MM.1S (cell line): ENCODE measurements at regions not wholly inside any gene's neighbourhood (a gene's known extent, or its start where the extent isn't known, plus 50 kb on each side); places are given as distances from the start of the nearest gene placed in this dataset.

ENCODE experiments used
- EZH2 ChIP-seq: fragments of 300-600 bp; sonication (generic); optimal IDR thresholded peaks from 2 replicates; pipeline ENCODE3; 2017; ENCODE audit warnings: low read depth, mild to moderate bottlenecking, antibody characterized with exemption, low read length, mixed read lengths
- EZH2phosphoT487 ChIP-seq: fragments of 300-600 bp; sonication (generic); IDR thresholded peaks from 2 replicates; pipeline ENCODE4 v1.6.1; 2018; ENCODE audit warnings: antibody characterized with exemption, low read length
- TF ChIP-seq, protein P1 (sequence below): fragments of 300-600 bp; sonication (generic); IDR thresholded peaks from 2 replicates; pipeline ENCODE4 v1.5.1; 2016; ENCODE audit warnings: antibody characterized with exemption, low read length, mixed read lengths

- TF ChIP-seq, protein P1, sequence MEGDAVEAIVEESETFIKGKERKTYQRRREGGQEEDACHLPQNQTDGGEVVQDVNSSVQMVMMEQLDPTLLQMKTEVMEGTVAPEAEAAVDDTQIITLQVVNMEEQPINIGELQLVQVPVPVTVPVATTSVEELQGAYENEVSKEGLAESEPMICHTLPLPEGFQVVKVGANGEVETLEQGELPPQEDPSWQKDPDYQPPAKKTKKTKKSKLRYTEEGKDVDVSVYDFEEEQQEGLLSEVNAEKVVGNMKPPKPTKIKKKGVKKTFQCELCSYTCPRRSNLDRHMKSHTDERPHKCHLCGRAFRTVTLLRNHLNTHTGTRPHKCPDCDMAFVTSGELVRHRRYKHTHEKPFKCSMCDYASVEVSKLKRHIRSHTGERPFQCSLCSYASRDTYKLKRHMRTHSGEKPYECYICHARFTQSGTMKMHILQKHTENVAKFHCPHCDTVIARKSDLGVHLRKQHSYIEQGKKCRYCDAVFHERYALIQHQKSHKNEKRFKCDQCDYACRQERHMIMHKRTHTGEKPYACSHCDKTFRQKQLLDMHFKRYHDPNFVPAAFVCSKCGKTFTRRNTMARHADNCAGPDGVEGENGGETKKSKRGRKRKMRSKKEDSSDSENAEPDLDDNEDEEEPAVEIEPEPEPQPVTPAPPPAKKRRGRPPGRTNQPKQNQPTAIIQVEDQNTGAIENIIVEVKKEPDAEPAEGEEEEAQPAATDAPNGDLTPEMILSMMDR, result no peak
- TF ChIP-seq EZH2phosphoT487, result no peak
- no peak for TF ChIP-seq EZH2
Observed at GRCh38 chr3:16088496-16088895, 86.0 kb upstream of the GALNT15 start.
